ENCODE measurements at regions not wholly inside any gene's neighbourhood (a gene's known extent, or its start where the extent isn't known, plus 50 kb on each side); places are given as distances from the start of the nearest gene placed in this dataset.

DNA sequence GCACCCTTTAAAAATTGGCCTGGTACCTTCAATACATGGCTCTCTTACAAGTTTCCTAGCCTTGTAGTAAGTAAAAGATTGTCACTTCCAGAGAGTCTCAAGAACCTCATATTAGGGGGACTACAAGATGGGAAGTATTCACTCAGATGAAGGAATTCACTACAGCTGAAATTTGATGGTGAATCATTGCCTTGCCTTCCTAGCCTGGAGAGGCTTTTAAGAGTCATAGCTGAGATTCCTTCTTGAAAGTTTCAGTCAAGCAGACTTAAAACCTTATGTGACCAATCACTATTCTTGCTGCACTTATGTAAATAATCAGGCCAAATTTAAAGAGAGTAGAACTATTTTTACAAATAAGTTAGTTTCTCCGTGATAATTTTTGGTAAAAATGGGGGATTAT lies 451.6 kb downstream of the TRHDE start:
- TF ChIP-seq, protein P1, sequence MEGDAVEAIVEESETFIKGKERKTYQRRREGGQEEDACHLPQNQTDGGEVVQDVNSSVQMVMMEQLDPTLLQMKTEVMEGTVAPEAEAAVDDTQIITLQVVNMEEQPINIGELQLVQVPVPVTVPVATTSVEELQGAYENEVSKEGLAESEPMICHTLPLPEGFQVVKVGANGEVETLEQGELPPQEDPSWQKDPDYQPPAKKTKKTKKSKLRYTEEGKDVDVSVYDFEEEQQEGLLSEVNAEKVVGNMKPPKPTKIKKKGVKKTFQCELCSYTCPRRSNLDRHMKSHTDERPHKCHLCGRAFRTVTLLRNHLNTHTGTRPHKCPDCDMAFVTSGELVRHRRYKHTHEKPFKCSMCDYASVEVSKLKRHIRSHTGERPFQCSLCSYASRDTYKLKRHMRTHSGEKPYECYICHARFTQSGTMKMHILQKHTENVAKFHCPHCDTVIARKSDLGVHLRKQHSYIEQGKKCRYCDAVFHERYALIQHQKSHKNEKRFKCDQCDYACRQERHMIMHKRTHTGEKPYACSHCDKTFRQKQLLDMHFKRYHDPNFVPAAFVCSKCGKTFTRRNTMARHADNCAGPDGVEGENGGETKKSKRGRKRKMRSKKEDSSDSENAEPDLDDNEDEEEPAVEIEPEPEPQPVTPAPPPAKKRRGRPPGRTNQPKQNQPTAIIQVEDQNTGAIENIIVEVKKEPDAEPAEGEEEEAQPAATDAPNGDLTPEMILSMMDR (IDR thresholded peaks at IDR 0.05): no peak
- no peak for TF ChIP-seq EZH2 (IDR thresholded peaks at IDR 0.05; ENCODE audit: borderline replicate concordance, insufficient read depth, low read depth, low read length, poor library complexity, severe bottlenecking)

Data from B cell (primary cell).